HepG2 (cell line): ENCODE measurements at regions not wholly inside any gene's neighbourhood (a gene's known extent, or its start where the extent isn't known, plus 50 kb on each side); places are given as distances from the start of the nearest gene placed in this dataset.
A peak's percentile ranks its signal among the peaks of the same experiment; 100 is the strongest.

Source experiments
- ARID4A ChIP-seq: sonication (generic); formaldehyde crosslinking; IDR thresholded peaks from 2 replicates; pipeline ENCODE4 v1.5.0; 2020; ENCODE audit warnings: mild to moderate bottlenecking, missing genetic modification reagents, borderline replicate concordance
- HMG20A ChIP-seq: IDR thresholded peaks from 2 replicates; pipeline ENCODE4 v1.6.1; 2016; ENCODE audit warnings: borderline replicate concordance
- KDM5A ChIP-seq: fragments of 200-600 bp; sonication (generic); IDR thresholded peaks from 2 replicates; pipeline ENCODE4 v1.7.0; 2018; ENCODE audit warnings: antibody characterized with exemption, mild to moderate bottlenecking, low read length, borderline replicate concordance
- LCORL ChIP-seq, 2 experiments: fragments of 450-650 bp in 1 of 2; sonication (generic) in 1 of 2; formaldehyde crosslinking in 1 of 2; IDR thresholded peaks; 2 replicates each; pipeline versions ENCODE4 v1.5.0 to v1.6.1; 2017 to 2020; ENCODE audit warnings: antibody characterized with exemption in 1 of 2, missing genetic modification reagents in 1 of 2
- TRIM24 ChIP-seq: sonication (generic); formaldehyde crosslinking; IDR thresholded peaks from 2 replicates; pipeline ENCODE4 v1.8.0; 2022; ENCODE audit warnings: mild to moderate bottlenecking, missing genetic modification reagents
- YEATS2 ChIP-seq: sonication (generic); formaldehyde crosslinking; IDR thresholded peaks from 2 replicates; pipeline ENCODE4 v1.4.0; 2020; ENCODE audit warnings: missing genetic modification reagents, borderline replicate concordance
- ZFP36L1 ChIP-seq: sonication (generic); formaldehyde crosslinking; IDR thresholded peaks from 2 replicates; pipeline ENCODE4 v1.8.0; 2022; ENCODE audit warnings: mild to moderate bottlenecking, missing genetic modification reagents, moderate library complexity
- ZNF136 ChIP-seq: sonication (generic); formaldehyde crosslinking; IDR thresholded peaks from 2 replicates; pipeline ENCODE4 v1.8.1; 2022; ENCODE audit warnings: low read depth, mild to moderate bottlenecking, moderate library complexity, missing genetic modification reagents
- ZNF251 ChIP-seq: sonication (generic); formaldehyde crosslinking; IDR thresholded peaks from 2 replicates; pipeline ENCODE4 v1.9.0; 2021; ENCODE audit warnings: mild to moderate bottlenecking, missing genetic modification reagents
- ZNF333 ChIP-seq: sonication (generic); formaldehyde crosslinking; IDR thresholded peaks from 2 replicates; pipeline ENCODE4 v1.4.0; 2020; ENCODE audit warnings: mild to moderate bottlenecking, missing genetic modification reagents, borderline replicate concordance
- TF ChIP-seq, protein P1 (sequence below): sonication (generic); formaldehyde crosslinking; IDR thresholded peaks from 2 replicates; pipeline ENCODE4 v1.9.0; 2021; ENCODE audit warnings: mild to moderate bottlenecking, missing genetic modification reagents
- TF ChIP-seq, protein P2 (sequence below): sonication (generic); formaldehyde crosslinking; IDR thresholded peaks from 2 replicates; pipeline ENCODE4 v1.5.0; 2020; ENCODE audit warnings: missing genetic modification reagents

GRCh38 chr9:96040591-96041461, 165.3 kb downstream of the ERCC6L2 start (continued):
- no peak for TF ChIP-seq ARID4A (CRISPR knock-in tag)
- TF ChIP-seq, protein P1, sequence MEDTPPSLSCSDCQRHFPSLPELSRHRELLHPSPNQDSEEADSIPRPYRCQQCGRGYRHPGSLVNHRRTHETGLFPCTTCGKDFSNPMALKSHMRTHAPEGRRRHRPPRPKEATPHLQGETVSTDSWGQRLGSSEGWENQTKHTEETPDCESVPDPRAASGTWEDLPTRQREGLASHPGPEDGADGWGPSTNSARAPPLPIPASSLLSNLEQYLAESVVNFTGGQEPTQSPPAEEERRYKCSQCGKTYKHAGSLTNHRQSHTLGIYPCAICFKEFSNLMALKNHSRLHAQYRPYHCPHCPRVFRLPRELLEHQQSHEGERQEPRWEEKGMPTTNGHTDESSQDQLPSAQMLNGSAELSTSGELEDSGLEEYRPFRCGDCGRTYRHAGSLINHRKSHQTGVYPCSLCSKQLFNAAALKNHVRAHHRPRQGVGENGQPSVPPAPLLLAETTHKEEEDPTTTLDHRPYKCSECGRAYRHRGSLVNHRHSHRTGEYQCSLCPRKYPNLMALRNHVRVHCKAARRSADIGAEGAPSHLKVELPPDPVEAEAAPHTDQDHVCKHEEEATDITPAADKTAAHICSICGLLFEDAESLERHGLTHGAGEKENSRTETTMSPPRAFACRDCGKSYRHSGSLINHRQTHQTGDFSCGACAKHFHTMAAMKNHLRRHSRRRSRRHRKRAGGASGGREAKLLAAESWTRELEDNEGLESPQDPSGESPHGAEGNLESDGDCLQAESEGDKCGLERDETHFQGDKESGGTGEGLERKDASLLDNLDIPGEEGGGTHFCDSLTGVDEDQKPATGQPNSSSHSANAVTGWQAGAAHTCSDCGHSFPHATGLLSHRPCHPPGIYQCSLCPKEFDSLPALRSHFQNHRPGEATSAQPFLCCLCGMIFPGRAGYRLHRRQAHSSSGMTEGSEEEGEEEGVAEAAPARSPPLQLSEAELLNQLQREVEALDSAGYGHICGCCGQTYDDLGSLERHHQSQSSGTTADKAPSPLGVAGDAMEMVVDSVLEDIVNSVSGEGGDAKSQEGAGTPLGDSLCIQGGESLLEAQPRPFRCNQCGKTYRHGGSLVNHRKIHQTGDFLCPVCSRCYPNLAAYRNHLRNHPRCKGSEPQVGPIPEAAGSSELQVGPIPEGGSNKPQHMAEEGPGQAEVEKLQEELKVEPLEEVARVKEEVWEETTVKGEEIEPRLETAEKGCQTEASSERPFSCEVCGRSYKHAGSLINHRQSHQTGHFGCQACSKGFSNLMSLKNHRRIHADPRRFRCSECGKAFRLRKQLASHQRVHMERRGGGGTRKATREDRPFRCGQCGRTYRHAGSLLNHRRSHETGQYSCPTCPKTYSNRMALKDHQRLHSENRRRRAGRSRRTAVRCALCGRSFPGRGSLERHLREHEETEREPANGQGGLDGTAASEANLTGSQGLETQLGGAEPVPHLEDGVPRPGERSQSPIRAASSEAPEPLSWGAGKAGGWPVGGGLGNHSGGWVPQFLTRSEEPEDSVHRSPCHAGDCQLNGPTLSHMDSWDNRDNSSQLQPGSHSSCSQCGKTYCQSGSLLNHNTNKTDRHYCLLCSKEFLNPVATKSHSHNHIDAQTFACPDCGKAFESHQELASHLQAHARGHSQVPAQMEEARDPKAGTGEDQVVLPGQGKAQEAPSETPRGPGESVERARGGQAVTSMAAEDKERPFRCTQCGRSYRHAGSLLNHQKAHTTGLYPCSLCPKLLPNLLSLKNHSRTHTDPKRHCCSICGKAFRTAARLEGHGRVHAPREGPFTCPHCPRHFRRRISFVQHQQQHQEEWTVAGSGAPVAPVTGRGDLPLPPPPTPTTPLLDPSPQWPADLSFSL (CRISPR knock-in tag) = no peak
- no peak for TF ChIP-seq HMG20A (CRISPR knock-in tag)
- TF ChIP-seq LCORL (IDR thresholded peaks at IDR 0.05) = no peak
- 0 out of 2 replicates have a peak, but pooled peaks have one; percentile 18 for TF ChIP-seq LCORL (CRISPR knock-in tag; IDR thresholded peaks at IDR 0.05)
- TF ChIP-seq ZNF136 = no peak
- TF ChIP-seq ZNF251 (CRISPR knock-in tag) = no peak
- TF ChIP-seq YEATS2 = no peak
- no peak for TF ChIP-seq TRIM24
- TF ChIP-seq KDM5A = no peak
- TF ChIP-seq ZFP36L1 (CRISPR knock-in tag) = 0 out of 2 replicates have a peak, but pooled peaks have one; percentile 49
- no peak for TF ChIP-seq ZNF333
- TF ChIP-seq, protein P2, sequence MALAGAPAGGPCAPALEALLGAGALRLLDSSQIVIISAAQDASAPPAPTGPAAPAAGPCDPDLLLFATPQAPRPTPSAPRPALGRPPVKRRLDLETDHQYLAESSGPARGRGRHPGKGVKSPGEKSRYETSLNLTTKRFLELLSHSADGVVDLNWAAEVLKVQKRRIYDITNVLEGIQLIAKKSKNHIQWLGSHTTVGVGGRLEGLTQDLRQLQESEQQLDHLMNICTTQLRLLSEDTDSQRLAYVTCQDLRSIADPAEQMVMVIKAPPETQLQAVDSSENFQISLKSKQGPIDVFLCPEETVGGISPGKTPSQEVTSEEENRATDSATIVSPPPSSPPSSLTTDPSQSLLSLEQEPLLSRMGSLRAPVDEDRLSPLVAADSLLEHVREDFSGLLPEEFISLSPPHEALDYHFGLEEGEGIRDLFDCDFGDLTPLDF (CRISPR knock-in tag) = no peak
